ENCODE measurements at regions not wholly inside any gene's neighbourhood (a gene's known extent, or its start where the extent isn't known, plus 50 kb on each side); places are given as distances from the start of the nearest gene placed in this dataset.
A peak's percentile ranks its signal among the peaks of the same experiment; 100 is the strongest.

DNA sequence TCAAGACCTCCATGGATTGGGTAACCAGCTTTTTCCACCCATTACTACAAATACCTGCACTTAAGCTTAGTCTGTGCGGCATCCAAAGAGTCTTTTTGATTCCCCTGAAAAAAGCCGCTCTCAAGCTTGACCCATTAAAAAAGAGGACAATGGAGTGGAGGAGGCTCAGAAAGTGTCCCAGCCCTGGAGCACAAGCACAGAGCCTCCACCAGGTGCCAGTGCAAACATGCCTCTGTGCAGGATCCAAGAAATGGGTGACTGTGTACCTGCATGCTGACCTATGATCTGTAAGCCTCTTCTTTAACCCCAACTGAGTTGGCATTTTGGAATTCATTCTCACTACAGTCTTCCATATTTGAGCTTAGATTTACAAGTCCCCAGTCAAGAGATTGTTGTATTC, 168.3 kb upstream of the TLE4 start:
- H3K27ac ChIP-seq (ENCODE audit: insufficient read depth in 1 of 2, low read depth in 1 of 2, low read length in 2 of 2, poor library complexity in 1 of 2, severe bottlenecking in 2 of 2): no peak overlapping the region
- no peaks in the 10 kb centered on the region for H3K4me1 ChIP-seq (ENCODE audit: control extremely low read depth in 1 of 4, control insufficient read depth in 4 of 4, insufficient read depth in 4 of 4, low read length in 3 of 4)
- 100% methylated on average over 2 of the region's 2 CpGs for WGBS (ENCODE audit: insufficient coverage)
- H3K36me3 ChIP-seq (ENCODE audit: control insufficient read depth in 4 of 4, insufficient read depth in 4 of 4, low read length in 3 of 4): no peaks in the 10 kb centered on the region
- no peak overlapping the region for H3K4me3 ChIP-seq (ENCODE audit: control insufficient read depth in 1 of 7, extremely low read depth in 1 of 7, insufficient read depth in 4 of 7, low read depth in 2 of 7, low read length in 6 of 7)
- DNase-seq: no peak
- no peaks in the 10 kb centered on the region for H3K27me3 ChIP-seq (replicated peaks in 2 of 5; ENCODE audit: control insufficient read depth in 4 of 5, insufficient read depth in 5 of 5, low read length in 4 of 5)
- ChIA-PET POLR2A (no interaction called here), CTCF (no interaction called here)
- no peaks in the 10 kb centered on the region for H3K9me3 ChIP-seq (ENCODE audit: control extremely low read depth in 1 of 5, control insufficient read depth in 4 of 5, insufficient read depth in 2 of 5, low read depth in 1 of 5, low read length in 4 of 5)

DNA sequence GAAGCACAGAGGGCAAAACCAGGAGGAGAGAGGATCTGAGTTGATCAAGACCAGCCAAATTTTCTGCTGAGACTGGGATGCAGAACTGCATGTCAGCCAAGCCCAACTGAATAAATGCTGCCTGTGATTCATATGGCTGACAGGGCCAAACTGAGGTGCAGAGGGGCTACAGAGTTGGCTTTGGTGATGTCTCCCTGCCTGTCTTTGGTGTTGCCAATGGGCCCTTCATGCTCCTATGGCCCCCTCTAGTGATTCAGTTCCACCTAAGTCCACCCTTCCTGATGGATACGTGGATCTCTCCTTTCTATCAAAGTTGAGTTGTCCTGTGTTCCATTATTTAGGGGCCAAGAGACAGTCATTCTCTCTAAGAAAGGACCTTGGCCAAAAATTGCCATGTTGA, 163.6 kb upstream of the TLE4 start:
- Histone ChIP-seq H3K9me3 (ENCODE audit: control extremely low read depth in 1 of 5, control insufficient read depth in 4 of 5, insufficient read depth in 2 of 5, low read depth in 1 of 5, low read length in 4 of 5) (no peaks in the 10 kb centered on the region), H3K27ac (ENCODE audit: insufficient read depth in 1 of 2, low read depth in 1 of 2, low read length in 2 of 2, poor library complexity in 1 of 2, severe bottlenecking in 2 of 2) (no peak overlapping the region), H3K36me3 (ENCODE audit: control insufficient read depth in 4 of 4, insufficient read depth in 4 of 4, low read length in 3 of 4) (no peaks in the 10 kb centered on the region), H3K4me1 (ENCODE audit: control extremely low read depth in 1 of 4, control insufficient read depth in 4 of 4, insufficient read depth in 4 of 4, low read length in 3 of 4) (no peaks in the 10 kb centered on the region), H3K4me3 (ENCODE audit: control insufficient read depth in 1 of 7, extremely low read depth in 1 of 7, insufficient read depth in 4 of 7, low read depth in 2 of 7, low read length in 6 of 7) (no peak overlapping the region), H3K27me3 (replicated peaks in 2 of 5; ENCODE audit: control insufficient read depth in 4 of 5, insufficient read depth in 5 of 5, low read length in 4 of 5) (no peaks in the 10 kb centered on the region)
- CTCF ChIA-PET: no interaction called here
- peak in 2 of 3 donors; percentile 2 to 12 for DNase-seq
- POLR2A ChIA-PET: no interaction called here
- 89% methylated on average over 1 of the region's 1 CpG for WGBS (ENCODE audit: insufficient coverage)

DNA sequence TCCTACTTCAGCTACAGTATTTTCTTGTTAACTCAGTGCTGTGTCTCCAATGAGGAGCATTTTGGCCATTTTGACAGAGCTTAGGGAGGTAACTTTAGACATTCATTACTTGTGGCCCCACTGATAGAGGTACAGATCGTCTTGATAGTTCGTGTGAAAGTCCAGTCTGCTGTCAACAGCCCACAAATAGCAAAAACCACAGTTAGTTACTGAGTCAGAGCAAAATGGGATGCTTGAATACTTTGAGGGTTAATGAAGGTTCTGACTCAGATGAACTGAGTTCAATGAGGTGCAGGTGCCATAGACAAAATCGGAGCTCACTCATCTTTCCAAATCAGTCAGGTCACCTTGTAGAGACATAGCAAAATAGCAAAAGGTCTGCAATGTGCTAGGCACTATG, 163.1 kb upstream of the TLE4 start:
- Histone ChIP-seq H3K4me3 (ENCODE audit: control insufficient read depth in 1 of 7, extremely low read depth in 1 of 7, insufficient read depth in 4 of 7, low read depth in 2 of 7, low read length in 6 of 7) (no peak overlapping the region), H3K9me3 (ENCODE audit: control extremely low read depth in 1 of 5, control insufficient read depth in 4 of 5, insufficient read depth in 2 of 5, low read depth in 1 of 5, low read length in 4 of 5) (no peaks in the 10 kb centered on the region), H3K36me3 (ENCODE audit: control insufficient read depth in 4 of 4, insufficient read depth in 4 of 4, low read length in 3 of 4) (no peaks in the 10 kb centered on the region), H3K27ac (ENCODE audit: insufficient read depth in 1 of 2, low read depth in 1 of 2, low read length in 2 of 2, poor library complexity in 1 of 2, severe bottlenecking in 2 of 2) (no peak overlapping the region), H3K4me1 (ENCODE audit: control extremely low read depth in 1 of 4, control insufficient read depth in 4 of 4, insufficient read depth in 4 of 4, low read length in 3 of 4) (no peaks in the 10 kb centered on the region), H3K27me3 (replicated peaks in 2 of 5; ENCODE audit: control insufficient read depth in 4 of 5, insufficient read depth in 5 of 5, low read length in 4 of 5) (no peaks in the 10 kb centered on the region)
- ChIA-PET CTCF (no interaction called here), POLR2A (no interaction called here)
- 93% methylated on average over 2 of the region's 3 CpGs for WGBS (ENCODE audit: insufficient coverage)
- no peak for DNase-seq

DNA sequence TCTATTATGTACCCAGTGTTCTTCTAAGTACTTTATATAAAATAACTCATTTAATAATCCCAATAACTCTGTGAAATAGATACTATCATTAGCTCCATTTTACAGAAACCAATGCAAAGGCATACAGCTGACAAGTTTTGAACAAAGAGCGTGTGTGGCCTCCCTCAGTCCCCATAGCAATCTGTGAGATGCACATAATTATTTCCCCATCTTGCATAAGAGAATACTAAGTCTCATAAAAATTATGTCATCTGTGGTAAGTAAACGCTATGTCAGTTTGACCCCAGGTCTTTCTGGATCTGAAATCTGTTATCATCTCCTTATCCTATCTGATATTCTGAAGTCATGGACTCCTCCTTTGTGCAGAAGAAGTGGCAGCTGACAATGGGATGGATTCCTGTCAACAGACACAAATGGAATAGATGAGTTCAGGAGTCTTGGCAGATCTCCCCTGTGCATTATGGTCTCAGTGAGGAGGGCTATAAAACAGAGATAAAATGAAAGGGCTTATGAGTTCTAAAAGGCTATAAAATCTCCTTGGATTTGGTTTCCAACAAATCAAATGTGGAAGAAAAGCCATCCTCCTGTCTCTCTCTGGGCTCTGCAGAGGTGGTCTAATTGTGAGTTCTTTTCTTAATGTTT, 162.5 kb upstream of the TLE4 start:
- ChIA-PET CTCF (no interaction called here), POLR2A (no interaction called here)
- no peaks in the 10 kb centered on the region for H3K27me3 ChIP-seq (replicated peaks in 2 of 5; ENCODE audit: control insufficient read depth in 4 of 5, insufficient read depth in 5 of 5, low read length in 4 of 5)
- 100% methylated on average over 1 of the region's 2 CpGs for WGBS (ENCODE audit: insufficient coverage)
- no peaks in the 10 kb centered on the region for H3K9me3 ChIP-seq (ENCODE audit: control extremely low read depth in 1 of 5, control insufficient read depth in 4 of 5, insufficient read depth in 2 of 5, low read depth in 1 of 5, low read length in 4 of 5)
- no peak overlapping the region for H3K27ac ChIP-seq (ENCODE audit: insufficient read depth in 1 of 2, low read depth in 1 of 2, low read length in 2 of 2, poor library complexity in 1 of 2, severe bottlenecking in 2 of 2)
- H3K4me3 ChIP-seq (ENCODE audit: control insufficient read depth in 1 of 7, extremely low read depth in 1 of 7, insufficient read depth in 4 of 7, low read depth in 2 of 7, low read length in 6 of 7): no peak overlapping the region
- no peaks in the 10 kb centered on the region for H3K4me1 ChIP-seq (ENCODE audit: control extremely low read depth in 1 of 4, control insufficient read depth in 4 of 4, insufficient read depth in 4 of 4, low read length in 3 of 4)
- DNase-seq: no peak
- no peaks in the 10 kb centered on the region for H3K36me3 ChIP-seq (ENCODE audit: control insufficient read depth in 4 of 4, insufficient read depth in 4 of 4, low read length in 3 of 4)

DNA sequence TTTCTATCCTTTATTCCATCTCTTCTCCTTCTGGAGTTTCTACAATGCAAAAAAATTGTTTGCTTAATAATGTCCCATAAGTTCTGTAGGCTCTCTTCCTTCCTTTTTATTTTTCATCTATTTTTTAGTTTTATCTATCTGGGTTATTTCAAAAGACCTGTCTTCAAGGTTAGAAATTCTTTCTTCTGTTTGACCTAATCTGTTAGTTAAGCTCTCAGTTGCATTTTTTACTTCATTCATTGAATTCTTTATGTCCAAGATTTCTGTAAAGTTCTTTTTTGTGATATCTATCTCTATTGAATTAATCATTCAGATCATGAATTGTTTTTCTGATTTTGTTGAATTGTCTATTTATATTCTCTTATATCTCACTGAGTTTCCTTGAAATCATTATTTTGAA, 145.9 kb upstream of the TLE4 start:
- ChIA-PET POLR2A (no interaction called here), CTCF (no interaction called here)
- peaks cover 0 to 15% (median 2%) of the 10 kb centered on the region in 5 experiments for H3K9me3 ChIP-seq (ENCODE audit: control extremely low read depth in 1 of 5, control insufficient read depth in 4 of 5, insufficient read depth in 2 of 5, low read depth in 1 of 5, low read length in 4 of 5)
- no peaks in the 10 kb centered on the region for H3K27me3 ChIP-seq (replicated peaks in 2 of 5; ENCODE audit: control insufficient read depth in 4 of 5, insufficient read depth in 5 of 5, low read length in 4 of 5)
- no peak overlapping the region for H3K27ac ChIP-seq (ENCODE audit: insufficient read depth in 1 of 2, low read depth in 1 of 2, low read length in 2 of 2, poor library complexity in 1 of 2, severe bottlenecking in 2 of 2)
- DNase-seq: no peak
- H3K4me1 ChIP-seq (ENCODE audit: control extremely low read depth in 1 of 4, control insufficient read depth in 4 of 4, insufficient read depth in 4 of 4, low read length in 3 of 4): no peaks in the 10 kb centered on the region
- no peaks in the 10 kb centered on the region for H3K36me3 ChIP-seq (ENCODE audit: control insufficient read depth in 4 of 4, insufficient read depth in 4 of 4, low read length in 3 of 4)
- H3K4me3 ChIP-seq (ENCODE audit: control insufficient read depth in 1 of 7, extremely low read depth in 1 of 7, insufficient read depth in 4 of 7, low read depth in 2 of 7, low read length in 6 of 7): no peak overlapping the region

DNA sequence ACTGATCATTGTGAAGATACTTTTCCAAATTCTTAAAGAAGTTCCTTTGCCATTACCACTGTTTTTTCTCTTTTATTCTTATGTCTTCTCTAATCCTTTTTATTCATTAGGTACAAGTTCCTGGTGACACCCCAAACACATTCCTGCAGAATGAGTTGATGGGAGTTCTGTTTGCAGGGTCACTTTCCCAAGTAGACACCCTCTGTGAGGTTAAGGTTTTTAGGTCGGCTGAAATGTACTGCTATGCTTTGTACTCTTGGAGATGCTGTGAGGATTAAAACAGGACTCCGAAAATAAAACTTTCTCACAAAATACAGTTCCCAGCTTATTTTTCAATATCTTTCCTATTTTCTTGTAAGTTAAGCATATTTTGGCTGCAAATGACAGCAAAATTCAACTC, 143.3 kb upstream of the TLE4 start:
- H3K4me3 ChIP-seq (ENCODE audit: control insufficient read depth in 1 of 7, extremely low read depth in 1 of 7, insufficient read depth in 4 of 7, low read depth in 2 of 7, low read length in 6 of 7): no peak overlapping the region
- CTCF ChIA-PET: no interaction called here
- H3K36me3 ChIP-seq (ENCODE audit: control insufficient read depth in 4 of 4, insufficient read depth in 4 of 4, low read length in 3 of 4): no peaks in the 10 kb centered on the region
- WGBS (ENCODE audit: insufficient coverage): no CpG with 5 or more reads among the region's 2 CpGs
- peaks cover 0 to 2% (median 0%) of the 10 kb centered on the region in 4 experiments for H3K4me1 ChIP-seq (ENCODE audit: control extremely low read depth in 1 of 4, control insufficient read depth in 4 of 4, insufficient read depth in 4 of 4, low read length in 3 of 4)
- DNase-seq: no peak
- peaks cover 0 to 15% (median 2%) of the 10 kb centered on the region in 5 experiments for H3K9me3 ChIP-seq (ENCODE audit: control extremely low read depth in 1 of 5, control insufficient read depth in 4 of 5, insufficient read depth in 2 of 5, low read depth in 1 of 5, low read length in 4 of 5)
- POLR2A ChIA-PET: no interaction called here
- H3K27me3 ChIP-seq (replicated peaks in 2 of 5; ENCODE audit: control insufficient read depth in 4 of 5, insufficient read depth in 5 of 5, low read length in 4 of 5): no peaks in the 10 kb centered on the region
- H3K27ac ChIP-seq (ENCODE audit: insufficient read depth in 1 of 2, low read depth in 1 of 2, low read length in 2 of 2, poor library complexity in 1 of 2, severe bottlenecking in 2 of 2): no peak overlapping the region

DNA sequence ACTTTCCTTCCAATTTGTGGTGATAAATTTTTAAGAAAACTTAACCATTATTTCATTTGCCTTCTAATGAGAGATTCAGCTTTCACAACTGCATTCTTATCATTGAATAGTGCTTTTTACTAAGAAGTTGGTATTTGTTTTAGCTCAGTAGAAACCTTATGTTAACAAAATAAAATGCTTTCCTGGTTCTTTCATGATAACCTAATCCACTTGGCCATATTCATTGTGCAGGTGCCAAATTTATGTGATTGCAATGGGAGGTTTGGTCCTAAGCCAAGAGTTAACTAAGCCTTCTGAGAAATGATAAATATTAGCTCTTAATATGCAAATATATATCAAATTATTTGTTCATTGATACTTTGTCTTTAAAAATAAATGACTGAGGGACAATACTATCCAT, 141.1 kb upstream of the TLE4 start:
- H3K9me3 ChIP-seq (ENCODE audit: control extremely low read depth in 1 of 5, control insufficient read depth in 4 of 5, insufficient read depth in 2 of 5, low read depth in 1 of 5, low read length in 4 of 5): peaks cover 0 to 10% (median 0%) of the 10 kb centered on the region in 5 experiments
- peaks cover 0 to 2% (median 0%) of the 10 kb centered on the region in 4 experiments for H3K4me1 ChIP-seq (ENCODE audit: control extremely low read depth in 1 of 4, control insufficient read depth in 4 of 4, insufficient read depth in 4 of 4, low read length in 3 of 4)
- no peaks in the 10 kb centered on the region for H3K36me3 ChIP-seq (ENCODE audit: control insufficient read depth in 4 of 4, insufficient read depth in 4 of 4, low read length in 3 of 4)
- CTCF ChIA-PET: no interaction called here
- POLR2A ChIA-PET: no interaction called here
- H3K4me3 ChIP-seq (ENCODE audit: control insufficient read depth in 1 of 7, extremely low read depth in 1 of 7, insufficient read depth in 4 of 7, low read depth in 2 of 7, low read length in 6 of 7): no peak overlapping the region
- no peak for DNase-seq
- no peak overlapping the region for H3K27ac ChIP-seq (ENCODE audit: insufficient read depth in 1 of 2, low read depth in 1 of 2, low read length in 2 of 2, poor library complexity in 1 of 2, severe bottlenecking in 2 of 2)
- no peaks in the 10 kb centered on the region for H3K27me3 ChIP-seq (replicated peaks in 2 of 5; ENCODE audit: control insufficient read depth in 4 of 5, insufficient read depth in 5 of 5, low read length in 4 of 5)

Data from common myeloid progenitor, CD34-positive (primary cell).